Gastroesophageal sphincter (tissue), 4 donors: ENCODE measurements at regions not wholly inside any gene's neighbourhood (a gene's known extent, or its start where the extent isn't known, plus 50 kb on each side); places are given as distances from the start of the nearest gene placed in this dataset.
"Not testable (repeated sequence)": the region's sequence is repeated elsewhere in the genome, so short reads cannot be mapped to it uniquely, and the experiment has no call there.

Source experiments
- ATAC-seq: fragments of 150-250 bp; one replicate; pipeline ENCODE4 v1.9.1; 2016; ENCODE audit warnings: mild to moderate bottlenecking, moderate library complexity
- H3K27ac ChIP-seq, 4 donors: fragments of 200-600 bp; sonication (generic) in 3 of 4; 1 replicate in 3 of 4; 2 replicates in 1 of 4; pipeline ENCODE4 v1.5.1; 2016 to 2019
- H3K27me3 ChIP-seq: fragments of 200-600 bp; sonication (generic); one replicate; pipeline ENCODE4 v1.5.1; 2019
- H3K36me3 ChIP-seq, 2 donors: fragments of 200-600 bp; sonication (generic); one replicate each; pipeline ENCODE4 v1.5.1; 2019; ENCODE audit warnings: control low read depth in 1 of 2
- H3K4me1 ChIP-seq, 3 donors: fragments of 200-600 bp; sonication (generic); 1 replicate in 2 of 3; 2 replicates in 1 of 3; pipeline ENCODE4 v1.5.1; 2016 to 2019; ENCODE audit warnings: control low read depth in 2 of 3
- H3K4me3 ChIP-seq, 2 donors: fragments of 200-600 bp; sonication (generic); one replicate each; pipeline ENCODE4 v1.5.1; 2019; ENCODE audit warnings: mild to moderate bottlenecking in 1 of 2, moderate library complexity in 1 of 2
- H3K9me3 ChIP-seq, 3 donors: fragments of 200-600 bp; sonication (generic); one replicate each; pipeline ENCODE4 v1.5.1; 2017 to 2019; ENCODE audit warnings: control low read depth in 2 of 3
- CTCF ChIP-seq, 4 experiments: fragments of 200-600 bp in 2 of 4; fragments of 450-650 bp in 2 of 4; sonication (generic) in 1 of 4; IDR thresholded peaks; one replicate each; pipeline ENCODE4 v1.5.1; 2017 to 2019; ENCODE audit warnings: antibody characterized with exemption in 4 of 4, mild to moderate bottlenecking in 2 of 4, moderate library complexity in 2 of 4
- EP300 ChIP-seq: sonication (generic); formaldehyde crosslinking; IDR thresholded peaks from one replicate; pipeline ENCODE4 v1.6.1; 2017; ENCODE audit warnings: antibody characterized with exemption, mild to moderate bottlenecking
- POLR2A ChIP-seq, 2 donors: fragments of 450-650 bp; IDR thresholded peaks; one replicate each; pipeline ENCODE4 v1.6.1; 2017; ENCODE audit warnings: antibody characterized with exemption in 2 of 2, mild to moderate bottlenecking in 2 of 2, moderate library complexity in 1 of 2
- POLR2AphosphoS5 ChIP-seq: sonication (generic); formaldehyde crosslinking; IDR thresholded peaks from one replicate; pipeline ENCODE4 v1.6.1; 2017; ENCODE audit warnings: antibody characterized with exemption
- WGBS, 2 donors: methylation state at CpG; one replicate each; pipeline ENCODE4 v1.1.5; 2018; ENCODE audit warnings: low coverage in 1 of 2; 5-methylcytosine and 5-hydroxymethylcytosine counted together

- H3K27ac ChIP-seq: no peak overlapping the region
- no peaks in the 10 kb centered on the region for H3K9me3 ChIP-seq
- no peak for ATAC-seq
- TF ChIP-seq EP300: no peak
- TF ChIP-seq POLR2AphosphoS5: no peak
- TF ChIP-seq CTCF (IDR thresholded peaks at IDR 0.05): no peak
- no peaks in the 10 kb centered on the region for H3K27me3 ChIP-seq
- H3K36me3 ChIP-seq: no peaks in the 10 kb centered on the region
- H3K4me1 ChIP-seq: peaks cover 0 to 11% (median 0%) of the 10 kb centered on the region in 3 donors
- no CpG with 5 or more reads among the region's 2 CpGs for WGBS, 2 donors
- no peak overlapping the region for H3K4me3 ChIP-seq
Observed at GRCh38 chr11:109512680-109513079, 90.7 kb downstream of the C11orf87 start.

GRCh38 chr11:109514313-109515018 is 92.5 kb downstream of the C11orf87 start:
- no peaks in the 10 kb centered on the region for H3K9me3 ChIP-seq
- 20 to 48% methylated on average over 2 of the region's 2 CpGs for WGBS, 2 donors
- H3K36me3 ChIP-seq: no peaks in the 10 kb centered on the region
- H3K4me1 ChIP-seq: peaks cover 0 to 11% (median 0%) of the 10 kb centered on the region in 3 donors
- no peak for ATAC-seq
- H3K27me3 ChIP-seq: no peaks in the 10 kb centered on the region
- TF ChIP-seq CTCF (IDR thresholded peaks at IDR 0.05): no peak
- no peak for TF ChIP-seq POLR2A (IDR thresholded peaks at IDR 0.05)
- no peak for TF ChIP-seq EP300
- TF ChIP-seq POLR2AphosphoS5: no peak
- no peak overlapping the region for H3K4me3 ChIP-seq
- H3K27ac ChIP-seq: no peak overlapping the region

- Histone ChIP-seq H3K36me3 (no peaks in the 10 kb centered on the region), H3K4me1 (no peaks in the 10 kb centered on the region), H3K27ac (no peak overlapping the region), H3K9me3 (no peaks in the 10 kb centered on the region), H3K4me3 (no peak overlapping the region), H3K27me3 (no peaks in the 10 kb centered on the region)
- 49 to 91% methylated on average over 2 of the region's 2 CpGs for WGBS, 2 donors
- no peak for TF ChIP-seq POLR2A (IDR thresholded peaks at IDR 0.05)
- no peak for ATAC-seq
Observed at GRCh38 chr11:109519253-109519652, 97.3 kb downstream of the C11orf87 start.

GRCh38 chr11:109521571-109522086 is 99.6 kb downstream of the C11orf87 start:
- no peak for ATAC-seq
- WGBS, 2 donors: 25% methylated on average over 1 of the region's 1 CpG; no CpG with 5 or more reads in 1 of the 2 donors

GRCh38 chr11:109522116-109522755 is 100.2 kb downstream of the C11orf87 start:
- 69 to 80% methylated on average over 2 of the region's 2 CpGs for WGBS, 2 donors
- Histone ChIP-seq H3K36me3 (no peaks in the 10 kb centered on the region), H3K4me1 (no peaks in the 10 kb centered on the region), H3K27ac (no peak overlapping the region), H3K4me3 (no peak overlapping the region), H3K27me3 (no peaks in the 10 kb centered on the region), H3K9me3 (peaks cover 0 to 6% (median 0%) of the 10 kb centered on the region in 3 donors)
- no peak for ATAC-seq
- no peak for TF ChIP-seq POLR2A (IDR thresholded peaks at IDR 0.05)
- no peak for TF ChIP-seq POLR2AphosphoS5
- no peak for TF ChIP-seq EP300
- TF ChIP-seq CTCF (IDR thresholded peaks at IDR 0.05): no peak

More at GRCh38 chr11:109521571-109522086, 99.6 kb downstream of the C11orf87 start:
- Histone ChIP-seq H3K4me3 (no peak overlapping the region), H3K36me3 (no peaks in the 10 kb centered on the region), H3K27me3 (no peaks in the 10 kb centered on the region), H3K4me1 (no peaks in the 10 kb centered on the region), H3K27ac (no peak overlapping the region), H3K9me3 (peaks cover 0 to 6% (median 0%) of the 10 kb centered on the region in 3 donors)
- TF ChIP-seq POLR2AphosphoS5 (no peak), POLR2A (IDR thresholded peaks at IDR 0.05) (no peak), CTCF (IDR thresholded peaks at IDR 0.05) (no peak), EP300 (no peak)

- WGBS, 2 donors: 89 to 97% methylated on average over 4 to 5 of the region's 7 CpGs
- H3K36me3 ChIP-seq, H3K27me3 ChIP-seq, ATAC-seq, H3K27ac ChIP-seq, H3K4me1 ChIP-seq, H3K4me3 ChIP-seq, H3K9me3 ChIP-seq: not testable (repeated sequence)
Observed at GRCh38 chr11:109525636-109526035, 103.6 kb downstream of the C11orf87 start.
